Pancreas (tissue), 10 donors: ENCODE measurements at regions not wholly inside any gene's neighbourhood (a gene's known extent, or its start where the extent isn't known, plus 50 kb on each side); places are given as distances from the start of the nearest gene placed in this dataset.

Experiments
- ATAC-seq, 4 donors: fragments of 200-7000 bp; cut with Tn5 transposase; one replicate each; pipeline versions ENCODE4 v1.8.0 to v1.9.1; 2020; ENCODE audit warnings: mild to moderate bottlenecking in 4 of 4, moderate library complexity in 4 of 4
- DNase-seq, 6 donors: peaks; one replicate each; pipeline ENCODE4 v3.0.0-alpha.2; 2020
- FAIRE-seq: peaks from 2 replicates; lab custom pipeline; 2012; peaks lifted over from hg19 to GRCh38; lab: Jason Lieb, UNC
- H3K27ac ChIP-seq, 4 donors: fragments of 200-600 bp; sonication (generic); 1 replicate in 3 of 4; 2 replicates in 1 of 4; pipeline versions ENCODE4 v1.5.0 to v1.8.0; 2020
- H3K27me3 ChIP-seq, 4 donors: fragments of 200-600 bp; one replicate each; pipeline ENCODE4 v1.8.0; 2021
- H3K36me3 ChIP-seq, 3 donors: fragments of 200-600 bp; sonication (generic) in 1 of 3; one replicate each; pipeline versions ENCODE4 v1.5.0 to v1.8.0; 2020 to 2021
- H3K4me1 ChIP-seq, 3 donors: fragments of 200-600 bp; one replicate each; pipeline ENCODE4 v1.8.0; 2021
- H3K4me3 ChIP-seq, 4 donors: fragments of 200-600 bp; sonication (generic) in 2 of 4; one replicate each; pipeline versions ENCODE4 v1.5.0 to v1.8.0; 2020 to 2021
- H3K9me3 ChIP-seq, 4 donors: fragments of 200-600 bp; one replicate each; pipeline ENCODE4 v1.8.0; 2021
- whole genome bisulfite sequencing, 2 donors: extraction: QIAGEN DNeasy Blood & Tissue Kit; methylation state at CpG; one replicate each; pipeline ENCODE4 v1.1.7; 2013; 5-methylcytosine and 5-hydroxymethylcytosine counted together
- intact Hi-C, 3 donors: fragments of 100-400 bp; cut with DNase I; formaldehyde crosslinking; loops; one replicate each; pipeline versions ENCODE4 v1.11.1 to v1.14.2; 2022
- TF ChIP-seq, protein P1 (sequence below), 4 donors: fragments of 200-600 bp; sonication (generic) in 3 of 4; IDR thresholded peaks; one replicate each; pipeline versions ENCODE4 v1.5.0 to v1.8.0; 2021; ENCODE audit warnings: antibody characterized with exemption in 4 of 4
- donor health status: healthy with polysubstance abuse.
- donor health status: DM: no; HTN: no; CAD: no; lungs with moderate emphysema.
- donor health status: DM: no; HTN: no; CAD: no.
- donor health status: control.
- donor health status: control.
- donor health status: Bipolar disorder and iron deficiency.
- donor health status: DM: yes; HTN: yes; CAD: no.
- donor health status: DM: no; HTN: no; CAD: no.
- donor health status: DM: no; HTN: no; CAD: no.
- donor health status: DM: yes; HTN: yes; CAD: no.

DNA sequence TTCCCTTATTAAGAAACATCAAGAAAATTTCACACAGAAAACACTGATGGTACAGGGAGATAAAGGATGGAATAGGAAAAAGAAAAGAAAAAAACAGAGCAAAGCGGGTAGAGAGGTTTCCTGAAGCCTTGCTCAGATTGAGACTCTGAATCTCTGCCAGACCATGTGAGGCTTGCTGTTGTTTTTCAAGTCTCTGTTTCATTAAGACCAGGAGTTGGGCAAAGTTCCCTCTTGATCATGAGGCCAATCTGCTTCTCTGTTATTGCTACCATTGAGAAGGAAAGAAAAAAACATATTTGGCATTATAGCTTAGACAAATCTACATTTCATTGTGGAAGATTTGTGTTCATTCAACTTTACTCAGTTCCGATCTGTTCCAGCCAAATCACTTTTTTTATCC is 201.6 kb upstream of the SOX9 start:
- DNase-seq (no peak), FAIRE-seq (no peak), ATAC-seq (peak in 1 of 4 donors; percentile 44)
- intact Hi-C loops, result no loop called here
- TF ChIP-seq, protein P1, sequence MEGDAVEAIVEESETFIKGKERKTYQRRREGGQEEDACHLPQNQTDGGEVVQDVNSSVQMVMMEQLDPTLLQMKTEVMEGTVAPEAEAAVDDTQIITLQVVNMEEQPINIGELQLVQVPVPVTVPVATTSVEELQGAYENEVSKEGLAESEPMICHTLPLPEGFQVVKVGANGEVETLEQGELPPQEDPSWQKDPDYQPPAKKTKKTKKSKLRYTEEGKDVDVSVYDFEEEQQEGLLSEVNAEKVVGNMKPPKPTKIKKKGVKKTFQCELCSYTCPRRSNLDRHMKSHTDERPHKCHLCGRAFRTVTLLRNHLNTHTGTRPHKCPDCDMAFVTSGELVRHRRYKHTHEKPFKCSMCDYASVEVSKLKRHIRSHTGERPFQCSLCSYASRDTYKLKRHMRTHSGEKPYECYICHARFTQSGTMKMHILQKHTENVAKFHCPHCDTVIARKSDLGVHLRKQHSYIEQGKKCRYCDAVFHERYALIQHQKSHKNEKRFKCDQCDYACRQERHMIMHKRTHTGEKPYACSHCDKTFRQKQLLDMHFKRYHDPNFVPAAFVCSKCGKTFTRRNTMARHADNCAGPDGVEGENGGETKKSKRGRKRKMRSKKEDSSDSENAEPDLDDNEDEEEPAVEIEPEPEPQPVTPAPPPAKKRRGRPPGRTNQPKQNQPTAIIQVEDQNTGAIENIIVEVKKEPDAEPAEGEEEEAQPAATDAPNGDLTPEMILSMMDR (IDR thresholded peaks at IDR 0.05), result no peak
- H3K36me3 ChIP-seq, result no peaks in the 10 kb centered on the region
- no peaks in the 10 kb centered on the region for H3K4me1 ChIP-seq
- H3K9me3 ChIP-seq, result no peaks in the 10 kb centered on the region
- H3K4me3 ChIP-seq, result no peak overlapping the region
- H3K27me3 ChIP-seq, result no peaks in the 10 kb centered on the region
- H3K27ac ChIP-seq, result no peak overlapping the region
- WGBS, 2 donors, result 68 to 87% methylated on average over 2 of the region's 2 CpGs

DNA sequence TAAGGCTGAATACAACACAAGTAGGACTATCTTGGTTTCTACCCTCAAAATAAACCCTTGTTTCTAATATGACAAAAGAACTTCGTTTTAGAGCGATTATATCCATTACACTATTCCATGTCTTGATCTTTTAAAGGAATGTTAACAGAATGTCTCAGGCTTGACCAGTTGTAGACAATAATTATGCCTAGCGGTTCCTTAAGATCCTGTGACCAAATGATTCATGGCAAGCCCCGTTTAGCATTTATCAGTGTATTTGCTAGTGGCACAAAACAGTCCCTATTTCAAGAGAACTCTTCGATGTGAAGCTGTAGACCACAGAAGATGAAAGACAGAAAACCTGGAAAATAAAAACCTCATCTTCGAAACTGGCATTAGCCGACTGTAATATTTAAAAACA is 200.9 kb upstream of the SOX9 start:
- Histone ChIP-seq H3K9me3 (no peaks in the 10 kb centered on the region), H3K36me3 (no peaks in the 10 kb centered on the region), H3K4me3 (no peak overlapping the region), H3K27me3 (no peaks in the 10 kb centered on the region), H3K4me1 (no peaks in the 10 kb centered on the region), H3K27ac (no peak overlapping the region)
- intact Hi-C loops, result no loop called here
- TF ChIP-seq, protein P1 (IDR thresholded peaks at IDR 0.05), result no peak
- DNase-seq (no peak), ATAC-seq (no peak), FAIRE-seq (no peak)
- WGBS, 2 donors, result 68 to 86% methylated on average over 7 of the region's 7 CpGs

DNA sequence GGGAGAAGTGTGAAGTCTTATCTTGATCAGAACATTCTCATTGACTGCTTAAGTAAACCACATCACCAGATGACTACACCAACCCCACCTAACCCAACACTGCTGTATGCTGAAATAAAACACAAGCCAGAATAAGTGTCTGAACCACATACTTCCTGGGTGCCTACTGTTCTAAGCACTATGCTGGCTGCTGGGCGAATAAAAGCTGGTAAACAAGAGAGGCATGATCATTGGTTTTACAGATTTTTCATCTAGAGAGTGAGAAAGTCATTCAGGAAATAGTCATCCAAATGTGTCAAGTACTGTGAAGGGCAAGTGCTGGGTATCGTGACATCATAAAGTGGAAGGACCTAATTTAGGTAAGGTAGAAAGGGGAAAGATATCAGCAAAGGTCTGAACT is 199.0 kb upstream of the SOX9 start:
- Histone ChIP-seq H3K27me3 (no peaks in the 10 kb centered on the region), H3K27ac (no peak overlapping the region), H3K4me1 (no peaks in the 10 kb centered on the region), H3K4me3 (no peak overlapping the region), H3K9me3 (no peaks in the 10 kb centered on the region), H3K36me3 (no peaks in the 10 kb centered on the region)
- no peak for ATAC-seq
- FAIRE-seq, result no peak
- intact Hi-C loops, result no loop called here
- WGBS, 2 donors, result 84 to 91% methylated on average over 2 of the region's 2 CpGs
- DNase-seq, result no peak
- TF ChIP-seq, protein P1 (IDR thresholded peaks at IDR 0.05), result no peak

DNA sequence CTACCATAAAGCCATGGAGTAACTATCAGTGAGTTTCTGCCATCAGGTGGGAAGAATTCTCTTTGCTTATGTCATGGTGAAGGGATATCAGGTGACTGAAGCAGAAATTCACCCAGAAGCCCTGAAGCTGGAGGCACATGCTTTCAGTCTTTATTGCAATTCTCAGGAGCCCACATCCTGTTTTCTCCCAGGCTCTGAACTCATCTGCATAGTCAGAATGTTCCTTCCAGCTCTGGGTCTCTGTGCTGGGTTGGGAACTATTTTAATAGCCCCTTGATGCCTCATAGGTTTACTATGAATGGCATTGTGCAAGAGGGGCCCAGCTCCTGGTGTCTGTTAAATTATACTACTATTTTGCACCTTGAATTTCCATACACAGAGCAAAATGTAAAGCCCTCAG is 198.4 kb upstream of the SOX9 start:
- no peaks in the 10 kb centered on the region for H3K4me1 ChIP-seq
- no peaks in the 10 kb centered on the region for H3K27me3 ChIP-seq
- FAIRE-seq (no peak), DNase-seq (no peak), ATAC-seq (no peak)
- H3K27ac ChIP-seq, result no peak overlapping the region
- no peak overlapping the region for H3K4me3 ChIP-seq
- intact Hi-C loops, result no loop called here
- no peaks in the 10 kb centered on the region for H3K9me3 ChIP-seq
- H3K36me3 ChIP-seq, result no peaks in the 10 kb centered on the region
- TF ChIP-seq, protein P1 (IDR thresholded peaks at IDR 0.05), result no peak

DNA sequence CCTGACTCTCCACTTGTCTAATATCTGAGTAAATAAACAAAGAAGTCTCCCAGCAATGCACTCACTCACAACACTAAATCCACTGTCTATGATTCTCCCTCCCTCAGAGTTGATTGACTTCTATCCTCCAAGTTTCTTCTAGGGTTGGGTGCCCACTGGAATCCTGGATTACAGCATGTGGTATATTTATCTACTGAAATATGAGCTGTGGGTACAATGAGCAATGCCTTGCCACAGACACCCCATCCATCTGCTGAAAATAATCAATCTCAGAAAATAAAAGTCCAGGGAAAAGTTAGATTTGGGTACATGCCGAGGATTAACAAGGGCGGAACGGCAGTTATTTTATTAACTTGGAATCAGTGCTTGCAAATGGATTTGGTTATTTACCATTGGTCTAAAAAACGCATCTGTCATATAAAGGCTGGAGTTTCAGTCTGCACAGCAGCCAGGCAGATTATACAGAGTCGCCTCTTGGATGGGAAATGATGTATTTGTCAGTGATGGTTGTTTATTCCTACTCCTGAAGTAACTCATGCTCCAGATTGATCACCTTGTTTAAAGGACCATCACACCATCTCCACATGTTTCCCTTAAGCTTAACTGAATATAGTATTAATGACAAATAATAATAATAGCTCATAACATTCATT is 193.9 kb upstream of the SOX9 start:
- Histone ChIP-seq H3K36me3 (no peaks in the 10 kb centered on the region), H3K27ac (no peak overlapping the region), H3K27me3 (no peaks in the 10 kb centered on the region), H3K4me1 (no peaks in the 10 kb centered on the region), H3K9me3 (no peaks in the 10 kb centered on the region), H3K4me3 (no peak overlapping the region)
- FAIRE-seq, result no peak
- 81 to 82% methylated on average over 5 of the region's 5 CpGs for WGBS, 2 donors
- no peak for DNase-seq
- intact Hi-C loops, result no loop called here
- TF ChIP-seq, protein P1 (IDR thresholded peaks at IDR 0.05), result no peak
- no peak for ATAC-seq
